Peyer's patch (tissue), 4 donors: ENCODE measurements at regions not wholly inside any gene's neighbourhood (a gene's known extent, or its start where the extent isn't known, plus 50 kb on each side); places are given as distances from the start of the nearest gene placed in this dataset.

ENCODE experiments used
- POLR2A ChIP-seq, 2 donors: fragments of 450-650 bp; IDR thresholded peaks; one replicate each; pipeline ENCODE4 v1.5.1; 2017; ENCODE audit warnings: antibody characterized with exemption in 2 of 2, mild to moderate bottlenecking in 2 of 2, moderate library complexity in 2 of 2
- TF ChIP-seq, protein P1 (sequence below), 6 experiments: fragments of 450-650 bp in 4 of 6; fragments of 200-600 bp in 2 of 6; sonication (generic) in 1 of 6; IDR thresholded peaks; one replicate each; pipeline ENCODE4 v1.5.1; 2017 to 2019; ENCODE audit warnings: antibody characterized with exemption in 6 of 6, mild to moderate bottlenecking in 3 of 6, moderate library complexity in 1 of 6

- TF ChIP-seq, protein P1, sequence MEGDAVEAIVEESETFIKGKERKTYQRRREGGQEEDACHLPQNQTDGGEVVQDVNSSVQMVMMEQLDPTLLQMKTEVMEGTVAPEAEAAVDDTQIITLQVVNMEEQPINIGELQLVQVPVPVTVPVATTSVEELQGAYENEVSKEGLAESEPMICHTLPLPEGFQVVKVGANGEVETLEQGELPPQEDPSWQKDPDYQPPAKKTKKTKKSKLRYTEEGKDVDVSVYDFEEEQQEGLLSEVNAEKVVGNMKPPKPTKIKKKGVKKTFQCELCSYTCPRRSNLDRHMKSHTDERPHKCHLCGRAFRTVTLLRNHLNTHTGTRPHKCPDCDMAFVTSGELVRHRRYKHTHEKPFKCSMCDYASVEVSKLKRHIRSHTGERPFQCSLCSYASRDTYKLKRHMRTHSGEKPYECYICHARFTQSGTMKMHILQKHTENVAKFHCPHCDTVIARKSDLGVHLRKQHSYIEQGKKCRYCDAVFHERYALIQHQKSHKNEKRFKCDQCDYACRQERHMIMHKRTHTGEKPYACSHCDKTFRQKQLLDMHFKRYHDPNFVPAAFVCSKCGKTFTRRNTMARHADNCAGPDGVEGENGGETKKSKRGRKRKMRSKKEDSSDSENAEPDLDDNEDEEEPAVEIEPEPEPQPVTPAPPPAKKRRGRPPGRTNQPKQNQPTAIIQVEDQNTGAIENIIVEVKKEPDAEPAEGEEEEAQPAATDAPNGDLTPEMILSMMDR (IDR thresholded peaks at IDR 0.05) = no peak
- TF ChIP-seq POLR2A (IDR thresholded peaks at IDR 0.05) = no peak
Measured at GRCh38 chr9:134503301-134504105, 138.1 kb upstream of the COL5A1 start.
